NCI-H2107 (cell line): ENCODE measurements at regions not wholly inside any gene's neighbourhood (a gene's known extent, or its start where the extent isn't known, plus 50 kb on each side); places are given as distances from the start of the nearest gene placed in this dataset.
"Not testable (repeated sequence)": the region's sequence is repeated elsewhere in the genome, so short reads cannot be mapped to it uniquely, and the experiment has no call there.

ENCODE experiments used
- DNase-seq: peaks from one replicate; lab custom pipeline; 2025; lab: John Stamatoyannopoulos, UW

- DNase-seq = no peak
These were observed 1310.8 kb upstream of the CHAC2 start for GRCh38 chr2:52456561-52457377.

- no peak for DNase-seq
These were observed 1312.6 kb upstream of the CHAC2 start for GRCh38 chr2:52454962-52455361.

- DNase-seq = no peak
These were observed 1315.4 kb upstream of the CHAC2 start for GRCh38 chr2:52452201-52452600.

GRCh38 chr2:52445686-52446085 lies 1321.9 kb upstream of the CHAC2 start:
- no peak for DNase-seq

GRCh38 chr2:52431352-52431760 lies 1336.2 kb upstream of the CHAC2 start:
- no peak for DNase-seq

GRCh38 chr2:52429740-52430139 lies 1337.9 kb upstream of the CHAC2 start:
- DNase-seq = no peak

GRCh38 chr2:52429171-52429570 lies 1338.4 kb upstream of the CHAC2 start:
- no peak for DNase-seq

- DNase-seq = no peak
These were observed 1339.4 kb upstream of the CHAC2 start for GRCh38 chr2:52428224-52428623.

- no peak for DNase-seq
These were observed 1343.9 kb upstream of the CHAC2 start for GRCh38 chr2:52423655-52424054.

GRCh38 chr2:52423111-52423510 lies 1344.5 kb upstream of the CHAC2 start:
- no peak for DNase-seq

- DNase-seq = no peak
These were observed 1351.3 kb upstream of the CHAC2 start for GRCh38 chr2:52416340-52416739.

GRCh38 chr2:52414561-52415295 lies 1352.9 kb upstream of the CHAC2 start:
- no peak for DNase-seq

- not testable (repeated sequence) for DNase-seq
These were observed 1358.1 kb upstream of the CHAC2 start for GRCh38 chr2:52409308-52410118.

GRCh38 chr2:52405980-52406379 lies 1361.6 kb upstream of the CHAC2 start:
- no peak for DNase-seq

- no peak for DNase-seq
These were observed 1362.7 kb upstream of the CHAC2 start for GRCh38 chr2:52404866-52405265.

- DNase-seq = no peak
These were observed 1363.6 kb upstream of the CHAC2 start for GRCh38 chr2:52404046-52404445.

GRCh38 chr2:52402128-52402527 lies 1365.5 kb upstream of the CHAC2 start:
- DNase-seq = no peak

GRCh38 chr2:52396836-52397235 lies 1364.9 kb upstream of the NRXN1 start:
- DNase-seq = no peak

GRCh38 chr2:52395912-52396311 lies 1364.0 kb upstream of the NRXN1 start:
- DNase-seq = no peak

GRCh38 chr2:52391621-52392020 lies 1359.7 kb upstream of the NRXN1 start:
- no peak for DNase-seq

- DNase-seq = no peak
These were observed 1358.7 kb upstream of the NRXN1 start for GRCh38 chr2:52390651-52391050.

- DNase-seq = no peak
These were observed 1356.1 kb upstream of the NRXN1 start for GRCh38 chr2:52387937-52388590.
